ENCODE measurements at regions not wholly inside any gene's neighbourhood (a gene's known extent, or its start where the extent isn't known, plus 50 kb on each side); places are given as distances from the start of the nearest gene placed in this dataset.
"Not testable (repeated sequence)": the region's sequence is repeated elsewhere in the genome, so short reads cannot be mapped to it uniquely, and the experiment has no call there.

- TF ChIP-seq, protein P1, sequence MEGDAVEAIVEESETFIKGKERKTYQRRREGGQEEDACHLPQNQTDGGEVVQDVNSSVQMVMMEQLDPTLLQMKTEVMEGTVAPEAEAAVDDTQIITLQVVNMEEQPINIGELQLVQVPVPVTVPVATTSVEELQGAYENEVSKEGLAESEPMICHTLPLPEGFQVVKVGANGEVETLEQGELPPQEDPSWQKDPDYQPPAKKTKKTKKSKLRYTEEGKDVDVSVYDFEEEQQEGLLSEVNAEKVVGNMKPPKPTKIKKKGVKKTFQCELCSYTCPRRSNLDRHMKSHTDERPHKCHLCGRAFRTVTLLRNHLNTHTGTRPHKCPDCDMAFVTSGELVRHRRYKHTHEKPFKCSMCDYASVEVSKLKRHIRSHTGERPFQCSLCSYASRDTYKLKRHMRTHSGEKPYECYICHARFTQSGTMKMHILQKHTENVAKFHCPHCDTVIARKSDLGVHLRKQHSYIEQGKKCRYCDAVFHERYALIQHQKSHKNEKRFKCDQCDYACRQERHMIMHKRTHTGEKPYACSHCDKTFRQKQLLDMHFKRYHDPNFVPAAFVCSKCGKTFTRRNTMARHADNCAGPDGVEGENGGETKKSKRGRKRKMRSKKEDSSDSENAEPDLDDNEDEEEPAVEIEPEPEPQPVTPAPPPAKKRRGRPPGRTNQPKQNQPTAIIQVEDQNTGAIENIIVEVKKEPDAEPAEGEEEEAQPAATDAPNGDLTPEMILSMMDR (IDR thresholded peaks at IDR 0.05 in 4 of 5, conservative IDR thresholded peaks at IDR 0.05 in 1 of 5), result not testable (repeated sequence)
- TF ChIP-seq POLR2A (IDR thresholded peaks at IDR 0.05), result not testable (repeated sequence)
Measured at GRCh38 chr16:29253066-29253590, 153.4 kb downstream of the NPIPB11 start.

Measured in gastrocnemius medialis (tissue), 4 donors.